Activated naive CD8-positive, alpha-beta T cell treated with anti-CD3 and anti-CD28 coated beads, Interleukin-2, amount 50 U/mL, for 24 hours (primary cell): ENCODE measurements at regions not wholly inside any gene's neighbourhood (a gene's known extent, or its start where the extent isn't known, plus 50 kb on each side); places are given as distances from the start of the nearest gene placed in this dataset.

ENCODE experiments used
- ATAC-seq: fragments of 150-1000 bp; cut with Tn5 transposase; one replicate; pipeline ENCODE4 v1.10.0; 2021
- DNase-seq: peaks from one replicate; pipeline ENCODE4 v3.0.0; 2021
- H3K27ac Mint-ChIP-seq: one replicate; pipeline ENCODE4 v1.8.0; 2021; ENCODE audit warnings: mild to moderate bottlenecking, mixed read lengths
- H3K27me3 Mint-ChIP-seq: one replicate; pipeline ENCODE4 v1.8.0; 2021; ENCODE audit warnings: mixed read lengths
- H3K36me3 Mint-ChIP-seq: one replicate; pipeline ENCODE4 v1.8.0; 2021; ENCODE audit warnings: low read depth, mixed read lengths
- H3K4me1 Mint-ChIP-seq: one replicate; pipeline ENCODE4 v1.8.0; 2021; ENCODE audit warnings: mixed read lengths
- H3K4me3 Mint-ChIP-seq: one replicate; pipeline ENCODE4 v1.8.0; 2021; ENCODE audit warnings: mild to moderate bottlenecking, moderate library complexity, mixed read lengths
- H3K9me3 Mint-ChIP-seq: one replicate; pipeline ENCODE4 v1.8.0; 2021; ENCODE audit warnings: mixed read lengths

- ATAC-seq: no peak
- Mint-ChIP-seq H3K9me3 (no peaks in the 10 kb centered on the region), H3K36me3 (no peaks in the 10 kb centered on the region), H3K27me3 (no peaks in the 10 kb centered on the region), H3K4me1 (peaks cover 2% of the 10 kb centered on the region), H3K27ac (no peak overlapping the region), H3K4me3 (no peak overlapping the region)
- no peak for DNase-seq
Measured at GRCh38 chr11:62073061-62073460, 50.8 kb upstream of the INCENP start.

GRCh38 chr11:62071408-62071807, 52.4 kb upstream of the INCENP start:
- no peak overlapping the region for H3K27ac Mint-ChIP-seq
- ATAC-seq (no peak), DNase-seq (no peak)
- peaks cover 2% of the 10 kb centered on the region for H3K4me1 Mint-ChIP-seq
- no peaks in the 10 kb centered on the region for H3K9me3 Mint-ChIP-seq
- no peak overlapping the region for H3K4me3 Mint-ChIP-seq
- no peaks in the 10 kb centered on the region for H3K27me3 Mint-ChIP-seq
- H3K36me3 Mint-ChIP-seq: no peaks in the 10 kb centered on the region

- DNase-seq (no peak), ATAC-seq (no peak)
- no peak overlapping the region for H3K4me3 Mint-ChIP-seq
- no peaks in the 10 kb centered on the region for H3K36me3 Mint-ChIP-seq
- peaks cover 2% of the 10 kb centered on the region for H3K4me1 Mint-ChIP-seq
- H3K27me3 Mint-ChIP-seq: no peaks in the 10 kb centered on the region
- no peak overlapping the region for H3K27ac Mint-ChIP-seq
- H3K9me3 Mint-ChIP-seq: no peaks in the 10 kb centered on the region
Measured at GRCh38 chr11:62069986-62070919, 53.6 kb upstream of the INCENP start.

- DNase-seq (no peak), ATAC-seq (no peak)
- Mint-ChIP-seq H3K27ac (no peak overlapping the region), H3K27me3 (no peaks in the 10 kb centered on the region), H3K4me1 (peaks cover 2% of the 10 kb centered on the region), H3K4me3 (no peak overlapping the region), H3K36me3 (no peaks in the 10 kb centered on the region), H3K9me3 (no peaks in the 10 kb centered on the region)
Measured at GRCh38 chr11:62069374-62069773, 54.4 kb upstream of the INCENP start.

GRCh38 chr11:62068730-62069129, 55.1 kb upstream of the INCENP start:
- ATAC-seq (no peak), DNase-seq (no peak)
- H3K27ac Mint-ChIP-seq: no peak overlapping the region
- H3K36me3 Mint-ChIP-seq: no peaks in the 10 kb centered on the region
- no peaks in the 10 kb centered on the region for H3K27me3 Mint-ChIP-seq
- H3K4me3 Mint-ChIP-seq: no peak overlapping the region
- peaks cover 2% of the 10 kb centered on the region for H3K4me1 Mint-ChIP-seq
- H3K9me3 Mint-ChIP-seq: no peaks in the 10 kb centered on the region

GRCh38 chr11:62067741-62068140, 56.1 kb upstream of the INCENP start:
- Mint-ChIP-seq H3K4me3 (no peak overlapping the region), H3K4me1 (peaks cover 2% of the 10 kb centered on the region), H3K27me3 (no peaks in the 10 kb centered on the region), H3K36me3 (no peaks in the 10 kb centered on the region), H3K27ac (no peak overlapping the region), H3K9me3 (no peaks in the 10 kb centered on the region)
- no peak for ATAC-seq
- DNase-seq: no peak

- Mint-ChIP-seq H3K9me3 (no peaks in the 10 kb centered on the region), H3K4me3 (no peak overlapping the region), H3K4me1 (no peaks in the 10 kb centered on the region), H3K27ac (no peak overlapping the region), H3K27me3 (no peaks in the 10 kb centered on the region), H3K36me3 (no peaks in the 10 kb centered on the region)
- ATAC-seq (no peak), DNase-seq (no peak)
Measured at GRCh38 chr11:62064221-62064620, 59.6 kb upstream of the INCENP start.

GRCh38 chr11:62062223-62062861, 61.5 kb upstream of the INCENP start:
- H3K36me3 Mint-ChIP-seq: no peaks in the 10 kb centered on the region
- no peaks in the 10 kb centered on the region for H3K9me3 Mint-ChIP-seq
- H3K27ac Mint-ChIP-seq: no peak overlapping the region
- H3K4me1 Mint-ChIP-seq: no peaks in the 10 kb centered on the region
- ATAC-seq: no peak
- no peak overlapping the region for H3K4me3 Mint-ChIP-seq
- no peaks in the 10 kb centered on the region for H3K27me3 Mint-ChIP-seq
- no peak for DNase-seq

- no peaks in the 10 kb centered on the region for H3K9me3 Mint-ChIP-seq
- no peak overlapping the region for H3K27ac Mint-ChIP-seq
- ATAC-seq (no peak), DNase-seq (no peak)
- H3K4me1 Mint-ChIP-seq: no peaks in the 10 kb centered on the region
- no peak overlapping the region for H3K4me3 Mint-ChIP-seq
- no peaks in the 10 kb centered on the region for H3K36me3 Mint-ChIP-seq
- no peaks in the 10 kb centered on the region for H3K27me3 Mint-ChIP-seq
Measured at GRCh38 chr11:62061356-62062222, 62.2 kb upstream of the INCENP start.

GRCh38 chr11:62057069-62057468, 66.7 kb upstream of the INCENP start:
- no peak overlapping the region for H3K4me3 Mint-ChIP-seq
- no peak for DNase-seq
- peaks cover 4% of the 10 kb centered on the region for H3K27me3 Mint-ChIP-seq
- H3K36me3 Mint-ChIP-seq: no peaks in the 10 kb centered on the region
- H3K9me3 Mint-ChIP-seq: no peaks in the 10 kb centered on the region
- ATAC-seq: no peak
- no peak overlapping the region for H3K27ac Mint-ChIP-seq
- no peaks in the 10 kb centered on the region for H3K4me1 Mint-ChIP-seq

- Mint-ChIP-seq H3K4me1 (no peaks in the 10 kb centered on the region), H3K27me3 (peaks cover 4% of the 10 kb centered on the region), H3K36me3 (no peaks in the 10 kb centered on the region), H3K4me3 (no peak overlapping the region), H3K9me3 (no peaks in the 10 kb centered on the region), H3K27ac (no peak overlapping the region)
- no peak for DNase-seq
- no peak for ATAC-seq
Measured at GRCh38 chr11:62055970-62056369, 67.8 kb upstream of the INCENP start.

GRCh38 chr11:62054484-62055121, 69.2 kb upstream of the INCENP start:
- no peak for DNase-seq
- H3K9me3 Mint-ChIP-seq: no peaks in the 10 kb centered on the region

GRCh38 chr11:62054081-62054480, 69.7 kb upstream of the INCENP start:
- Mint-ChIP-seq H3K36me3 (no peaks in the 10 kb centered on the region), H3K27me3 (peaks cover 4% of the 10 kb centered on the region), H3K27ac (no peak overlapping the region), H3K4me1 (no peaks in the 10 kb centered on the region), H3K9me3 (no peaks in the 10 kb centered on the region), H3K4me3 (no peak overlapping the region)
- DNase-seq (no peak), ATAC-seq (no peak)

More at GRCh38 chr11:62054484-62055121, 69.2 kb upstream of the INCENP start:
- Mint-ChIP-seq H3K36me3 (no peaks in the 10 kb centered on the region), H3K27me3 (peaks cover 4% of the 10 kb centered on the region), H3K27ac (no peak overlapping the region), H3K4me1 (no peaks in the 10 kb centered on the region), H3K4me3 (no peak overlapping the region)
- ATAC-seq: no peak

GRCh38 chr11:62050716-62051115, 73.1 kb upstream of the INCENP start:
- H3K4me3 Mint-ChIP-seq: no peak overlapping the region
- DNase-seq (no peak), ATAC-seq (no peak)
- H3K27me3 Mint-ChIP-seq: peaks cover 3% of the 10 kb centered on the region
- H3K27ac Mint-ChIP-seq: no peak overlapping the region
- no peaks in the 10 kb centered on the region for H3K36me3 Mint-ChIP-seq
- H3K4me1 Mint-ChIP-seq: no peaks in the 10 kb centered on the region
- no peaks in the 10 kb centered on the region for H3K9me3 Mint-ChIP-seq
